LNCAP (cell line): ENCODE measurements at regions not wholly inside any gene's neighbourhood (a gene's known extent, or its start where the extent isn't known, plus 50 kb on each side); places are given as distances from the start of the nearest gene placed in this dataset.

Experiments used
- CTCF ChIP-seq: fragments of 450-650 bp; IDR thresholded peaks from 2 replicates; pipeline ENCODE4 v1.5.1; 2017; ENCODE audit warnings: mild to moderate bottlenecking

GRCh38 chr13:53719281-53719680, 690.7 kb downstream of the OLFM4 start:
- no peak for TF ChIP-seq CTCF

- no peak for TF ChIP-seq CTCF
Observed at GRCh38 chr13:53732664-53733063, 704.1 kb downstream of the OLFM4 start.

GRCh38 chr13:53743906-53744305, 715.3 kb downstream of the OLFM4 start:
- no peak for TF ChIP-seq CTCF

GRCh38 chr13:53747825-53748224, 719.2 kb downstream of the OLFM4 start:
- no peak for TF ChIP-seq CTCF

- TF ChIP-seq CTCF = no peak
Observed at GRCh38 chr13:53749306-53749705, 720.7 kb downstream of the OLFM4 start.

- no peak for TF ChIP-seq CTCF
Observed at GRCh38 chr13:53759016-53759415, 730.4 kb downstream of the OLFM4 start.

- TF ChIP-seq CTCF = no peak
Observed at GRCh38 chr13:53775807-53776206, 747.2 kb downstream of the OLFM4 start.

GRCh38 chr13:53778937-53779336, 750.3 kb downstream of the OLFM4 start:
- TF ChIP-seq CTCF = no peak
